HepG2 (cell line): ENCODE measurements at regions not wholly inside any gene's neighbourhood (a gene's known extent, or its start where the extent isn't known, plus 50 kb on each side); places are given as distances from the start of the nearest gene placed in this dataset.

Source experiments
- ATAC-seq: fragments of 200-7000 bp; cut with Tn5 transposase; 3 replicates; pipeline ENCODE4 v1.9.1; 2020; ENCODE audit warnings: mild to moderate bottlenecking, moderate library complexity
- BruUV-seq: library from RNA; stranded (reverse); fragments of 400-500 nt; replicated peaks from 2 replicates; lab custom pipeline; 2021; lab: Mats Ljungman, UMichigan
- CTCF ChIA-PET: fragments of 300-600 bp; formaldehyde crosslinking; extraction: SDS; loops from one replicate; lab custom pipeline; 2021; ENCODE audit warnings: low total read pairs, inconsistent platforms, low intra/inter-chr PET ratio; lab: Yijun Ruan, JAX
- POLR2A ChIA-PET: fragments of 350-600 bp; sonication (Branson Sonifier 250); formaldehyde crosslinking; loops from one replicate; lab custom pipeline; 2020; ENCODE audit warnings: antibody characterized with exemption, inconsistent platforms; lab: Yijun Ruan, JAX
- DNase-seq: peaks from one replicate; pipeline ENCODE4 v3.0.0-alpha.2; 2015; ENCODE audit warnings: low spot score
- FAIRE-seq: peaks from 3 replicates; lab custom pipeline; 2011; peaks lifted over from hg19 to GRCh38; lab: Jason Lieb, UNC
- H2AFZ ChIP-seq: one replicate; pipeline ENCODE4 v1.6.1; 2011; ENCODE audit warnings: low read length, inconsistent platforms
- H3K27ac ChIP-seq: fragments of 300-600 bp; 3 replicates; pipeline ENCODE4 v1.8.0; 2011; ENCODE audit warnings: mixed run types, mild to moderate bottlenecking, mixed read lengths, low read length, inconsistent platforms; ENCODE audit not compliant: insufficient read depth; ENCODE audit errors: extremely low read length
- H3K27me3 ChIP-seq, 2 experiments: fragments of 200-600 bp in 1 of 2; 2 replicates in 1 of 2; 3 replicates in 1 of 2; pipeline versions ENCODE4 v1.6.0 to v1.8.0; 2011; ENCODE audit warnings: low read length in 2 of 2, mild to moderate bottlenecking in 2 of 2, moderate library complexity in 2 of 2, inconsistent platforms in 1 of 2; ENCODE audit not compliant: insufficient read depth in 2 of 2, control insufficient read depth in 1 of 2
- H3K36me3 ChIP-seq, 2 experiments: fragments of 200-600 bp in 1 of 2; replicated peaks in 1 of 2; 2 replicates in 1 of 2; 3 replicates in 1 of 2; pipeline versions ENCODE4 v1.5.1 to v1.8.0; 2011; ENCODE audit warnings: low read length in 2 of 2, inconsistent platforms in 1 of 2; ENCODE audit not compliant: insufficient read depth in 2 of 2, control insufficient read depth in 1 of 2
- H3K4me1 ChIP-seq: 2 replicates; pipeline ENCODE4 v1.5.1; 2012; ENCODE audit warnings: low read length, inconsistent platforms; ENCODE audit not compliant: insufficient read depth
- H3K4me2 ChIP-seq: 2 replicates; pipeline ENCODE4 v1.6.0; 2011; ENCODE audit warnings: low read depth, low read length, inconsistent platforms
- H3K4me3 ChIP-seq, 3 experiments: fragments of 200-600 bp in 1 of 3; sonication (generic), shearing (Covaris generic) in 1 of 3; replicated peaks in 1 of 3; 2 replicates each; pipeline ENCODE4 v1.5.1; 2011 to 2016; ENCODE audit warnings: low read length in 3 of 3, inconsistent platforms in 2 of 3, low read depth in 2 of 3, mild to moderate bottlenecking in 2 of 3, control low read depth in 1 of 3, mixed read lengths in 1 of 3; ENCODE audit not compliant: insufficient read depth in 1 of 3
- H3K79me2 ChIP-seq: one replicate; pipeline ENCODE4 v1.6.1; 2011; ENCODE audit warnings: low read length, inconsistent platforms; ENCODE audit not compliant: insufficient read depth
- H3K9ac ChIP-seq: 2 replicates; pipeline ENCODE4 v1.6.0; 2011; ENCODE audit warnings: mild to moderate bottlenecking, low read depth, low read length, inconsistent platforms; ENCODE audit not compliant: insufficient read depth
- H3K9me3 ChIP-seq: 2 replicates; pipeline ENCODE4 v1.5.1; 2012; ENCODE audit warnings: mild to moderate bottlenecking, low read length
- H4K20me1 ChIP-seq: 2 replicates; pipeline ENCODE4 v1.6.0; 2011; ENCODE audit warnings: inconsistent platforms, mild to moderate bottlenecking, low read length, moderate library complexity; ENCODE audit not compliant: insufficient read depth
- FOXA3 ChIP-seq: IDR thresholded peaks from 2 replicates; pipeline ENCODE4 v1.6.1; 2016; ENCODE audit warnings: missing genetic modification reagents, missing compliant biosample characterization
- MTF1 ChIP-seq: sonication (generic); formaldehyde crosslinking; IDR thresholded peaks from 2 replicates; pipeline ENCODE4 v1.5.0; 2020; ENCODE audit warnings: missing genetic modification reagents
- TCF7L2 ChIP-seq: IDR thresholded peaks from 2 replicates; pipeline ENCODE4 v1.6.1; 2011; ENCODE audit warnings: mild to moderate bottlenecking, low read depth, low read length, moderate library complexity
- YEATS2 ChIP-seq: sonication (generic); formaldehyde crosslinking; IDR thresholded peaks from 2 replicates; pipeline ENCODE4 v1.4.0; 2020; ENCODE audit warnings: missing genetic modification reagents, borderline replicate concordance
- ZBTB38 ChIP-seq: sonication (generic); formaldehyde crosslinking; IDR thresholded peaks from 2 replicates; pipeline ENCODE4 v1.5.1; 2020; ENCODE audit warnings: mild to moderate bottlenecking, missing genetic modification reagents
- ZNF549 ChIP-seq: sonication (generic); formaldehyde crosslinking; IDR thresholded peaks from 2 replicates; pipeline ENCODE4 v1.5.0; 2020; ENCODE audit warnings: missing genetic modification reagents
- ZNF816 ChIP-seq: sonication (generic); formaldehyde crosslinking; IDR thresholded peaks from 2 replicates; pipeline ENCODE4 v1.8.0; 2022; ENCODE audit warnings: missing genetic modification reagents, mild to moderate bottlenecking, borderline replicate concordance
- ZNF891 ChIP-seq: sonication (generic); formaldehyde crosslinking; IDR thresholded peaks from 2 replicates; pipeline ENCODE4 v1.5.0; 2020; ENCODE audit warnings: mild to moderate bottlenecking, missing genetic modification reagents
- WGBS: methylation state at CpG from one replicate; pipeline ENCODE4 v1.1.6; 2017; ENCODE audit warnings: low lambda C conversion rate; 5-methylcytosine and 5-hydroxymethylcytosine counted together
- in situ Hi-C: cut with HindIII; loops from 2 replicates; pipeline ENCODE4 v1.10.0; 2017; ENCODE audit warnings: low pct_unique_long_range_greater_than_20kb; ENCODE audit not compliant: extremely low pct_ligation_motif_present
- intact Hi-C: fragments of 100-400 bp; cut with micrococcal nuclease; formaldehyde crosslinking; loops from one replicate; pipeline ENCODE4 v1.10.0; 2022; ENCODE audit not compliant: unreplicated experiment
- TF ChIP-seq, protein P1 (sequence below): IDR thresholded peaks from 2 replicates; pipeline ENCODE4 v1.6.1; 2016; ENCODE audit warnings: mild to moderate bottlenecking
- TF ChIP-seq, protein P2 (sequence below): sonication (generic); formaldehyde crosslinking; IDR thresholded peaks from 2 replicates; pipeline ENCODE4 v1.5.0; 2020; ENCODE audit warnings: mild to moderate bottlenecking, missing genetic modification reagents
- TF ChIP-seq, protein P3 (sequence below): sonication (generic); formaldehyde crosslinking; IDR thresholded peaks from 2 replicates; pipeline ENCODE4 v1.5.0; 2020; ENCODE audit warnings: missing genetic modification reagents
- TF ChIP-seq, protein P4 (sequence below): sonication (generic); formaldehyde crosslinking; IDR thresholded peaks from 2 replicates; pipeline ENCODE4 v1.5.0; 2020; ENCODE audit warnings: missing genetic modification reagents
- TF ChIP-seq, protein P5 (sequence below): sonication (generic); formaldehyde crosslinking; IDR thresholded peaks from 2 replicates; pipeline ENCODE4 v1.5.0; 2020; ENCODE audit warnings: missing genetic modification reagents

DNA sequence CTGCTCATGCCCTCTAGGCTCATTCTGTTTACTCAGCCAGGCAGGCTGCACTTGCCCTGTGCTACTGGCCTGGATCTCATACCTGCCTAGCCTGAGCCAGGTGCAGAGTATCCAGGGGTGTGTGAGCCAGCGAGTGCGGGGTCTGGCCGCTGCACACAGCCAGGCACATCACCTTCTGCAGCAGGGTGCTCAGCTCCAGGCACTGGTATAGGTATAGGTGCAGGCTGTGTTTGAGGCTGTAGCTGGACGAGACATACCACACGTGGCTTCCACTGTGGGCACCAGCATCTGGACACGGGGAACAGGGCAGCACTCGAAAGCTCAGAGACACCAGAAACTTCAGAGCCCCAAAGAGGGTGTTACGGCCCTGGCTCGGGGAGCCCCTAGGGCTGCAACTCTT lies 424.2 kb downstream of the RERGL start:
- H4K20me1 ChIP-seq, result no peaks in the 10 kb centered on the region
- TF ChIP-seq ZNF549 (CRISPR knock-in tag), result no peak
- no peak for TF ChIP-seq YEATS2 (CRISPR knock-in tag)
- TF ChIP-seq ZNF816 (CRISPR knock-in tag), result no peak
- no peak for TF ChIP-seq MTF1 (CRISPR knock-in tag)
- TF ChIP-seq, protein P1, sequence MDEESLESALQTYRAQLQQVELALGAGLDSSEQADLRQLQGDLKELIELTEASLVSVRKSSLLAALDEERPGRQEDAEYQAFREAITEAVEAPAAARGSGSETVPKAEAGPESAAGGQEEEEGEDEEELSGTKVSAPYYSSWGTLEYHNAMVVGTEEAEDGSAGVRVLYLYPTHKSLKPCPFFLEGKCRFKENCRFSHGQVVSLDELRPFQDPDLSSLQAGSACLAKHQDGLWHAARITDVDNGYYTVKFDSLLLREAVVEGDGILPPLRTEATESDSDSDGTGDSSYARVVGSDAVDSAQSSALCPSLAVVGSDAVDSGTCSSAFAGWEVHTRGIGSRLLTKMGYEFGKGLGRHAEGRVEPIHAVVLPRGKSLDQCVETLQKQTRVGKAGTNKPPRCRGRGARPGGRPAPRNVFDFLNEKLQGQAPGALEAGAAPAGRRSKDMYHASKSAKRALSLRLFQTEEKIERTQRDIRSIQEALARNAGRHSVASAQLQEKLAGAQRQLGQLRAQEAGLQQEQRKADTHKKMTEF (CRISPR knock-in tag), result no peak
- TF ChIP-seq ZBTB38 (CRISPR knock-in tag), result no peak
- TF ChIP-seq, protein P2, sequence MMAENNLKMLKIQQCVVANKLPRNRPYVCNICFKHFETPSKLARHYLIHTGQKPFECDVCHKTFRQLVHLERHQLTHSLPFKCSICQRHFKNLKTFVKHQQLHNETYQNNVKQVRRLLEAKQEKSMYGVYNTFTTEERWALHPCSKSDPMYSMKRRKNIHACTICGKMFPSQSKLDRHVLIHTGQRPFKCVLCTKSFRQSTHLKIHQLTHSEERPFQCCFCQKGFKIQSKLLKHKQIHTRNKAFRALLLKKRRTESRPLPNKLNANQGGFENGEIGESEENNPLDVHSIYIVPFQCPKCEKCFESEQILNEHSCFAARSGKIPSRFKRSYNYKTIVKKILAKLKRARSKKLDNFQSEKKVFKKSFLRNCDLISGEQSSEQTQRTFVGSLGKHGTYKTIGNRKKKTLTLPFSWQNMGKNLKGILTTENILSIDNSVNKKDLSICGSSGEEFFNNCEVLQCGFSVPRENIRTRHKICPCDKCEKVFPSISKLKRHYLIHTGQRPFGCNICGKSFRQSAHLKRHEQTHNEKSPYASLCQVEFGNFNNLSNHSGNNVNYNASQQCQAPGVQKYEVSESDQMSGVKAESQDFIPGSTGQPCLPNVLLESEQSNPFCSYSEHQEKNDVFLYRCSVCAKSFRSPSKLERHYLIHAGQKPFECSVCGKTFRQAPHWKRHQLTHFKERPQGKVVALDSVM, result no peak
- TF ChIP-seq TCF7L2, result no peak
- TF ChIP-seq ZNF891 (CRISPR knock-in tag), result no peak
- TF ChIP-seq, protein P3, sequence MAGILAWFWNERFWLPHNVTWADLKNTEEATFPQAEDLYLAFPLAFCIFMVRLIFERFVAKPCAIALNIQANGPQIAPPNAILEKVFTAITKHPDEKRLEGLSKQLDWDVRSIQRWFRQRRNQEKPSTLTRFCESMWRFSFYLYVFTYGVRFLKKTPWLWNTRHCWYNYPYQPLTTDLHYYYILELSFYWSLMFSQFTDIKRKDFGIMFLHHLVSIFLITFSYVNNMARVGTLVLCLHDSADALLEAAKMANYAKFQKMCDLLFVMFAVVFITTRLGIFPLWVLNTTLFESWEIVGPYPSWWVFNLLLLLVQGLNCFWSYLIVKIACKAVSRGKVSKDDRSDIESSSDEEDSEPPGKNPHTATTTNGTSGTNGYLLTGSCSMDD (CRISPR knock-in tag), result no peak
- TF ChIP-seq, protein P4, sequence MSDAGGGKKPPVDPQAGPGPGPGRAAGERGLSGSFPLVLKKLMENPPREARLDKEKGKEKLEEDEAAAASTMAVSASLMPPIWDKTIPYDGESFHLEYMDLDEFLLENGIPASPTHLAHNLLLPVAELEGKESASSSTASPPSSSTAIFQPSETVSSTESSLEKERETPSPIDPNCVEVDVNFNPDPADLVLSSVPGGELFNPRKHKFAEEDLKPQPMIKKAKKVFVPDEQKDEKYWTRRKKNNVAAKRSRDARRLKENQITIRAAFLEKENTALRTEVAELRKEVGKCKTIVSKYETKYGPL (CRISPR knock-in tag), result no peak
- TF ChIP-seq, protein P5, sequence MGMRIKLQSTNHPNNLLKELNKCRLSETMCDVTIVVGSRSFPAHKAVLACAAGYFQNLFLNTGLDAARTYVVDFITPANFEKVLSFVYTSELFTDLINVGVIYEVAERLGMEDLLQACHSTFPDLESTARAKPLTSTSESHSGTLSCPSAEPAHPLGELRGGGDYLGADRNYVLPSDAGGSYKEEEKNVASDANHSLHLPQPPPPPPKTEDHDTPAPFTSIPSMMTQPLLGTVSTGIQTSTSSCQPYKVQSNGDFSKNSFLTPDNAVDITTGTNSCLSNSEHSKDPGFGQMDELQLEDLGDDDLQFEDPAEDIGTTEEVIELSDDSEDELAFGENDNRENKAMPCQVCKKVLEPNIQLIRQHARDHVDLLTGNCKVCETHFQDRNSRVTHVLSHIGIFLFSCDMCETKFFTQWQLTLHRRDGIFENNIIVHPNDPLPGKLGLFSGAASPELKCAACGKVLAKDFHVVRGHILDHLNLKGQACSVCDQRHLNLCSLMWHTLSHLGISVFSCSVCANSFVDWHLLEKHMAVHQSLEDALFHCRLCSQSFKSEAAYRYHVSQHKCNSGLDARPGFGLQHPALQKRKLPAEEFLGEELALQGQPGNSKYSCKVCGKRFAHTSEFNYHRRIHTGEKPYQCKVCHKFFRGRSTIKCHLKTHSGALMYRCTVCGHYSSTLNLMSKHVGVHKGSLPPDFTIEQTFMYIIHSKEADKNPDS, result no peak
- TF ChIP-seq FOXA3, result no peak
- H3K27ac ChIP-seq, result no peak overlapping the region
- ATAC-seq (no peak), FAIRE-seq (no peak), DNase-seq (no peak)
- ChIA-PET CTCF (no interaction called here), POLR2A (no interaction called here)
- H3K4me2 ChIP-seq, result no peak overlapping the region
- in situ Hi-C loops, result no loop called here
- no peak overlapping the region for H3K4me3 ChIP-seq
- no peak overlapping the region for H3K9ac ChIP-seq
- intact Hi-C loops, result no loop called here
- no peak overlapping the region for H2AFZ ChIP-seq
- H3K79me2 ChIP-seq, result no peaks in the 10 kb centered on the region
- BruUV-seq, result no TSS peak
- no peaks in the 10 kb centered on the region for H3K27me3 ChIP-seq
- no peaks in the 10 kb centered on the region for H3K4me1 ChIP-seq
- WGBS, result 32% methylated on average over 3 of the region's 9 CpGs
- no peaks in the 10 kb centered on the region for H3K36me3 ChIP-seq
- no peaks in the 10 kb centered on the region for H3K9me3 ChIP-seq
